HL-60 (cell line): ENCODE measurements at regions not wholly inside any gene's neighbourhood (a gene's known extent, or its start where the extent isn't known, plus 50 kb on each side); places are given as distances from the start of the nearest gene placed in this dataset.

ENCODE experiments used
- DNase-seq, 2 experiments: peaks; one replicate each; pipeline ENCODE4 v3.0.0-alpha.2; 2010 to 2020; ENCODE audit warnings: low read depth in 1 of 2, low spot score in 1 of 2
- H3K27ac ChIP-seq: fragments of 250-450 bp; sonication (Bioruptor Pico); replicated peaks from 2 replicates; pipeline ENCODE4 v1.5.1; 2020; ENCODE audit warnings: mild to moderate bottlenecking, moderate library complexity
- H3K27me3 ChIP-seq: fragments of 250-450 bp; sonication (Bioruptor Pico); 2 replicates; pipeline ENCODE4 v1.5.1; 2021; ENCODE audit warnings: mild to moderate bottlenecking, moderate library complexity; ENCODE audit not compliant: insufficient read depth, poor library complexity, severe bottlenecking
- H3K4me3 ChIP-seq: replicated peaks from 2 replicates; pipeline ENCODE4 v1.5.1; 2011; ENCODE audit warnings: mild to moderate bottlenecking, control low read depth, low read length; ENCODE audit not compliant: insufficient read depth
- GABPA ChIP-seq: IDR thresholded peaks from 2 replicates; pipeline ENCODE4 v1.6.1; 2012; ENCODE audit warnings: low read depth
- POLR2AphosphoS5 ChIP-seq: IDR thresholded peaks from 2 replicates; pipeline ENCODE4 v1.6.1; 2012; ENCODE audit warnings: low read depth
- SPI1 ChIP-seq: IDR thresholded peaks from 2 replicates; pipeline ENCODE4 v1.6.1; 2012; ENCODE audit warnings: low read depth, mild to moderate bottlenecking, borderline replicate concordance
- TF ChIP-seq, protein P1 (sequence below): IDR thresholded peaks from 2 replicates; pipeline ENCODE4 v1.6.1; 2012; ENCODE audit warnings: low read depth; ENCODE audit not compliant: insufficient replicate concordance
- TF ChIP-seq, protein P2 (sequence below): IDR thresholded peaks from one replicate; pipeline ENCODE4 v1.5.1; 2011; ENCODE audit warnings: low read length, control low read depth, inconsistent platforms; ENCODE audit not compliant: insufficient read depth

DNA sequence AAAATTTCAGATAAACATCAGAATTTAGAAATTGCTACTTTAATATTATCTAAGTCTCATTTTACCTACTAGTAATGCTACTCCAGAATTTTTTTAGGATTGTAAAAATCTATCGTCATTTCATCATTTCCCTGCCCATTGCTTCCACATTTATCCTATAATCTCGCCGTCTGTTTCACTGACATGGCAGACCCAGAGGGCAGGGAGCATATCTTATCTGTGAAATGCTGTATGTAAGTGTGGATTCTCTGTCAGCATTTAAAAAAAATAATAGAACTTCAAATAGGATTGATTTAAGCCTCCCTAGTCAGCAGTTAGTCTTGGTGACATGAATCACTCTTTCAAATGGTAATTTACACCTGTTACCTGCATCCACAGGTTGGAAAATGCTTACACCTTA is 314.4 kb downstream of the PCDH7 start:
- TF ChIP-seq GABPA = no peak
- TF ChIP-seq, protein P1, sequence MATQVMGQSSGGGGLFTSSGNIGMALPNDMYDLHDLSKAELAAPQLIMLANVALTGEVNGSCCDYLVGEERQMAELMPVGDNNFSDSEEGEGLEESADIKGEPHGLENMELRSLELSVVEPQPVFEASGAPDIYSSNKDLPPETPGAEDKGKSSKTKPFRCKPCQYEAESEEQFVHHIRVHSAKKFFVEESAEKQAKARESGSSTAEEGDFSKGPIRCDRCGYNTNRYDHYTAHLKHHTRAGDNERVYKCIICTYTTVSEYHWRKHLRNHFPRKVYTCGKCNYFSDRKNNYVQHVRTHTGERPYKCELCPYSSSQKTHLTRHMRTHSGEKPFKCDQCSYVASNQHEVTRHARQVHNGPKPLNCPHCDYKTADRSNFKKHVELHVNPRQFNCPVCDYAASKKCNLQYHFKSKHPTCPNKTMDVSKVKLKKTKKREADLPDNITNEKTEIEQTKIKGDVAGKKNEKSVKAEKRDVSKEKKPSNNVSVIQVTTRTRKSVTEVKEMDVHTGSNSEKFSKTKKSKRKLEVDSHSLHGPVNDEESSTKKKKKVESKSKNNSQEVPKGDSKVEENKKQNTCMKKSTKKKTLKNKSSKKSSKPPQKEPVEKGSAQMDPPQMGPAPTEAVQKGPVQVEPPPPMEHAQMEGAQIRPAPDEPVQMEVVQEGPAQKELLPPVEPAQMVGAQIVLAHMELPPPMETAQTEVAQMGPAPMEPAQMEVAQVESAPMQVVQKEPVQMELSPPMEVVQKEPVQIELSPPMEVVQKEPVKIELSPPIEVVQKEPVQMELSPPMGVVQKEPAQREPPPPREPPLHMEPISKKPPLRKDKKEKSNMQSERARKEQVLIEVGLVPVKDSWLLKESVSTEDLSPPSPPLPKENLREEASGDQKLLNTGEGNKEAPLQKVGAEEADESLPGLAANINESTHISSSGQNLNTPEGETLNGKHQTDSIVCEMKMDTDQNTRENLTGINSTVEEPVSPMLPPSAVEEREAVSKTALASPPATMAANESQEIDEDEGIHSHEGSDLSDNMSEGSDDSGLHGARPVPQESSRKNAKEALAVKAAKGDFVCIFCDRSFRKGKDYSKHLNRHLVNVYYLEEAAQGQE = no peak
- TF ChIP-seq, protein P2, sequence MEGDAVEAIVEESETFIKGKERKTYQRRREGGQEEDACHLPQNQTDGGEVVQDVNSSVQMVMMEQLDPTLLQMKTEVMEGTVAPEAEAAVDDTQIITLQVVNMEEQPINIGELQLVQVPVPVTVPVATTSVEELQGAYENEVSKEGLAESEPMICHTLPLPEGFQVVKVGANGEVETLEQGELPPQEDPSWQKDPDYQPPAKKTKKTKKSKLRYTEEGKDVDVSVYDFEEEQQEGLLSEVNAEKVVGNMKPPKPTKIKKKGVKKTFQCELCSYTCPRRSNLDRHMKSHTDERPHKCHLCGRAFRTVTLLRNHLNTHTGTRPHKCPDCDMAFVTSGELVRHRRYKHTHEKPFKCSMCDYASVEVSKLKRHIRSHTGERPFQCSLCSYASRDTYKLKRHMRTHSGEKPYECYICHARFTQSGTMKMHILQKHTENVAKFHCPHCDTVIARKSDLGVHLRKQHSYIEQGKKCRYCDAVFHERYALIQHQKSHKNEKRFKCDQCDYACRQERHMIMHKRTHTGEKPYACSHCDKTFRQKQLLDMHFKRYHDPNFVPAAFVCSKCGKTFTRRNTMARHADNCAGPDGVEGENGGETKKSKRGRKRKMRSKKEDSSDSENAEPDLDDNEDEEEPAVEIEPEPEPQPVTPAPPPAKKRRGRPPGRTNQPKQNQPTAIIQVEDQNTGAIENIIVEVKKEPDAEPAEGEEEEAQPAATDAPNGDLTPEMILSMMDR = no peak
- no peaks in the 10 kb centered on the region for H3K27me3 ChIP-seq
- H3K4me3 ChIP-seq = no peak overlapping the region
- no peak overlapping the region for H3K27ac ChIP-seq
- no peak for DNase-seq

GRCh38 chr4:31035761-31036160 is 315.6 kb downstream of the PCDH7 start:
- TF ChIP-seq, protein P1 = no peak
- no peak for TF ChIP-seq SPI1
- TF ChIP-seq, protein P2 = no peak
- no peak overlapping the region for H3K27ac ChIP-seq
- H3K27me3 ChIP-seq = no peaks in the 10 kb centered on the region
- no peak for DNase-seq
- no peak overlapping the region for H3K4me3 ChIP-seq

DNA sequence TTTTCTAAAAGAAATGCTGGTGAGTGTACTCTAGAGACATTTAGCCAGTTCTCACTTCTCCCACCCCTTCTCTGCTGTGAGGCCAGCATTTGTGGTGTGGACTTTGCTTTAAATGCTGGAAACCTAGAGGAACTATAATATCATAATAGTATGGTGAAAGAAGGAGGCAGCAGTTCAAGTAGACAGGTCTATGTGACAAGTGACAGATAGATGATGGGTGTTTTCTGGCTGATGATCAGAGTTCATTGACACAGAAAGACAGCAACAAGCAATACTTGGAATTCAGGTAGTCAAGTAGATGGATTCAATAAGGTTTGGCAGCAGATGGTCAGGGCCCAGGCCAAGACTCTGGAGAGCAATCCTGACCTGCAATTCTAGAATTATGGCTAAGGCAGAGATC is 317.5 kb downstream of the PCDH7 start:
- no peak overlapping the region for H3K27ac ChIP-seq
- no peak overlapping the region for H3K4me3 ChIP-seq
- no peaks in the 10 kb centered on the region for H3K27me3 ChIP-seq
- TF ChIP-seq POLR2AphosphoS5 = no peak
- no peak for TF ChIP-seq SPI1
- no peak for DNase-seq

DNA sequence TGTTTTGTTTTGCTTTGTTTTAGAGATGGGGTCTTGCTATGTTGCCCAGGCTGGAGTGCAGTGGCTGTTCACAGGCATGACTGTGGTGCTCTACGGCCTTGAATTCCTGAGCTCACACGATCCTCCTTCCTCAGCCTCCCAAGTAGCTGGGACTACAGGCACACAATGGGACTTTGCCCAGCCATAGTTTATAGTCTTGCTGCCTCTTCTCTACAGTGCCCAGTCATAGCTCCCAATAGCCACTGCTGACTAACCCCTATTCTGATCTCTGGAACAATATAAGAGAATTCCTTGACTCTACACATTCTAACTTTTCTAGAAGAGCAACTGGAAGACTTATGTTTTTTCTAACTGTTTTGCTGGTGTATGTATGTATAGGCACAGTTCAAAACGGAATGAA is 319.2 kb downstream of the PCDH7 start:
- Histone ChIP-seq H3K27me3 (no peaks in the 10 kb centered on the region), H3K4me3 (no peak overlapping the region), H3K27ac (no peak overlapping the region)
- DNase-seq = no peak
- TF ChIP-seq, protein P1 = no peak
